ENCODE measurements at regions not wholly inside any gene's neighbourhood (a gene's known extent, or its start where the extent isn't known, plus 50 kb on each side); places are given as distances from the start of the nearest gene placed in this dataset.

GRCh38 chr4:171583790-171584189 lies 229.4 kb upstream of the GALNTL6 start:
- no peak overlapping the region for H3K27ac ChIP-seq (ENCODE audit: low read depth in 2 of 2, low read length in 2 of 2)
- no peaks in the 10 kb centered on the region for H3K36me3 ChIP-seq (ENCODE audit: control insufficient read depth in 2 of 3, insufficient read depth in 3 of 3, low read length in 3 of 3)
- FAIRE-seq, result no peak
- TF ChIP-seq, protein P1, sequence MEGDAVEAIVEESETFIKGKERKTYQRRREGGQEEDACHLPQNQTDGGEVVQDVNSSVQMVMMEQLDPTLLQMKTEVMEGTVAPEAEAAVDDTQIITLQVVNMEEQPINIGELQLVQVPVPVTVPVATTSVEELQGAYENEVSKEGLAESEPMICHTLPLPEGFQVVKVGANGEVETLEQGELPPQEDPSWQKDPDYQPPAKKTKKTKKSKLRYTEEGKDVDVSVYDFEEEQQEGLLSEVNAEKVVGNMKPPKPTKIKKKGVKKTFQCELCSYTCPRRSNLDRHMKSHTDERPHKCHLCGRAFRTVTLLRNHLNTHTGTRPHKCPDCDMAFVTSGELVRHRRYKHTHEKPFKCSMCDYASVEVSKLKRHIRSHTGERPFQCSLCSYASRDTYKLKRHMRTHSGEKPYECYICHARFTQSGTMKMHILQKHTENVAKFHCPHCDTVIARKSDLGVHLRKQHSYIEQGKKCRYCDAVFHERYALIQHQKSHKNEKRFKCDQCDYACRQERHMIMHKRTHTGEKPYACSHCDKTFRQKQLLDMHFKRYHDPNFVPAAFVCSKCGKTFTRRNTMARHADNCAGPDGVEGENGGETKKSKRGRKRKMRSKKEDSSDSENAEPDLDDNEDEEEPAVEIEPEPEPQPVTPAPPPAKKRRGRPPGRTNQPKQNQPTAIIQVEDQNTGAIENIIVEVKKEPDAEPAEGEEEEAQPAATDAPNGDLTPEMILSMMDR (IDR thresholded peaks at IDR 0.05; ENCODE audit: borderline replicate concordance, extremely low read depth, insufficient read depth), result no peak
- DNase-seq, result no peak
- no peak overlapping the region for H3K9ac ChIP-seq (ENCODE audit: low read length in 3 of 3)
- H3K4me3 ChIP-seq (ENCODE audit: low read length in 3 of 3), result no peak overlapping the region
- no peaks in the 10 kb centered on the region for H3K4me1 ChIP-seq (ENCODE audit: control insufficient read depth in 2 of 3, insufficient read depth in 2 of 3, low read depth in 1 of 3, low read length in 3 of 3)
- intact Hi-C loops (cut with DNase I), result no loop called here
- peaks cover 0 to 5% (median 0%) of the 10 kb centered on the region in 3 donors for H3K9me3 ChIP-seq (ENCODE audit: control insufficient read depth in 2 of 3, insufficient read depth in 1 of 3, low read length in 3 of 3)
- no peaks in the 10 kb centered on the region for H3K27me3 ChIP-seq (ENCODE audit: control insufficient read depth, insufficient read depth, low read length)

DNA sequence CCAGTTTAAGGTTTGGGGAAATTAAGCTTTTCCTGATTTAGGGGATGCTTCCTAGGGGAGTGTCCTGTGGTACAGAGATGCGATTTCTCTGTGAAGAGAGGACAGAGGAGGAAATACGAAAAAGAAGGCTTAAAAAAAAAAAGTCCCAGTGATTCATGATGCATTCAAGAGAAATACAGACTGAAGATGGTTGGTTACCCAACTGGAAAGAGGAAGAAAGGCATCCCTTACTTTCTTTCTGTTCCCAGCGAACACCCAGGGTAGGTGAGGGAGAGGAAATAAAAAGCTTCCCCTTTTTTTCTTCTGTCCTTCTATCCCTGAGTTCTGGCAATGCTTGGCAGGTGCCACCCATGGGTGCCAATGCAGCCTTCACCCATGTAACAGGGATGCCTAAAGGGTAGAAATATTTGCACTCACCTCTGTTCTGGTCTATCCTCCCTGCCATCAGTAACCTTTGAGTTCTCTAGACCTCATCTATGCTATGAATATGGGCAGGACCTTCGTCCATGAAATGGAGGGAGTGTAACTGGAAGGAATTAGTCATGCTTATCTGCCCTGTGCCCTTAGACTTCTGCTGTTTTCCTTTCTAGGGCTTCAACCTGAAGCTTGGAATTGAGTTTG lies 230.1 kb upstream of the GALNTL6 start:
- H3K9ac ChIP-seq (ENCODE audit: low read length in 3 of 3), result no peak overlapping the region
- intact Hi-C loops (cut with DNase I), result no loop called here
- H3K9me3 ChIP-seq (ENCODE audit: control insufficient read depth in 2 of 3, insufficient read depth in 1 of 3, low read length in 3 of 3), result peaks cover 0 to 5% (median 0%) of the 10 kb centered on the region in 3 donors

DNA sequence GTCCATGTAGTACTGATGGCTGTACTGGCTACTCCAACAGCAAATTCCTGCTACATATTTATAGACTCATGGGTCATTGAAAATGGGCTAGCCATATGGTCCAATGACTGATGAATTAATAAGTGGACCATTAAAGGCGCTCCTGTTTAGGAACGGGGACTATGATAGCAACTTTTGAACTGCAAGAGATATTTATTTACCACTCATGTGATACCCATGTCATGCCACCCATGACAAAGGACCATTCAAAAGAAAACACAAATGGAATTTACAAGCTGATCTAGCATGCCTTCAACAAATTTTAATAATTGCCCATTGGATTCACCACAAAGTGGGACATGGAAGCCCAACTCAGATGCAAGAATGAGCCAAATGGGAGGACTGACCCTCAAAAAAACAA lies 240.0 kb upstream of the GALNTL6 start:
- H3K4me3 ChIP-seq (ENCODE audit: low read length in 3 of 3), result no peak overlapping the region
- H3K27me3 ChIP-seq (ENCODE audit: control insufficient read depth, insufficient read depth, low read length), result no peaks in the 10 kb centered on the region
- H3K36me3 ChIP-seq (ENCODE audit: control insufficient read depth in 2 of 3, insufficient read depth in 3 of 3, low read length in 3 of 3), result no peaks in the 10 kb centered on the region
- FAIRE-seq (no peak), DNase-seq (no peak)
- H3K27ac ChIP-seq (ENCODE audit: low read depth in 2 of 2, low read length in 2 of 2), result no peak overlapping the region
- TF ChIP-seq, protein P1 (IDR thresholded peaks at IDR 0.05; ENCODE audit: borderline replicate concordance, extremely low read depth, insufficient read depth), result no peak
- H3K9me3 ChIP-seq (ENCODE audit: control insufficient read depth in 2 of 3, insufficient read depth in 1 of 3, low read length in 3 of 3), result peaks cover 0 to 3% (median 0%) of the 10 kb centered on the region in 3 donors
- no peaks in the 10 kb centered on the region for H3K4me1 ChIP-seq (ENCODE audit: control insufficient read depth in 2 of 3, insufficient read depth in 2 of 3, low read depth in 1 of 3, low read length in 3 of 3)
- H3K9ac ChIP-seq (ENCODE audit: low read length in 3 of 3), result no peak overlapping the region
- intact Hi-C loops (cut with DNase I), result no loop called here

More for the DNA sequence above, 230.1 kb upstream of the GALNTL6 start:
- no peaks in the 10 kb centered on the region for H3K27me3 ChIP-seq (ENCODE audit: control insufficient read depth, insufficient read depth, low read length)
- no peaks in the 10 kb centered on the region for H3K4me1 ChIP-seq (ENCODE audit: control insufficient read depth in 2 of 3, insufficient read depth in 2 of 3, low read depth in 1 of 3, low read length in 3 of 3)
- FAIRE-seq (no peak), DNase-seq (no peak)
- H3K27ac ChIP-seq (ENCODE audit: low read depth in 2 of 2, low read length in 2 of 2), result no peak overlapping the region
- no peak overlapping the region for H3K4me3 ChIP-seq (ENCODE audit: low read length in 3 of 3)
- TF ChIP-seq, protein P1 (IDR thresholded peaks at IDR 0.05; ENCODE audit: borderline replicate concordance, extremely low read depth, insufficient read depth), result no peak
- H3K36me3 ChIP-seq (ENCODE audit: control insufficient read depth in 2 of 3, insufficient read depth in 3 of 3, low read length in 3 of 3), result no peaks in the 10 kb centered on the region

Measured in kidney (tissue), 13 donors.